ENCODE measurements at regions not wholly inside any gene's neighbourhood (a gene's known extent, or its start where the extent isn't known, plus 50 kb on each side); places are given as distances from the start of the nearest gene placed in this dataset.
A peak's percentile ranks its signal among the peaks of the same experiment; 100 is the strongest.

DNA sequence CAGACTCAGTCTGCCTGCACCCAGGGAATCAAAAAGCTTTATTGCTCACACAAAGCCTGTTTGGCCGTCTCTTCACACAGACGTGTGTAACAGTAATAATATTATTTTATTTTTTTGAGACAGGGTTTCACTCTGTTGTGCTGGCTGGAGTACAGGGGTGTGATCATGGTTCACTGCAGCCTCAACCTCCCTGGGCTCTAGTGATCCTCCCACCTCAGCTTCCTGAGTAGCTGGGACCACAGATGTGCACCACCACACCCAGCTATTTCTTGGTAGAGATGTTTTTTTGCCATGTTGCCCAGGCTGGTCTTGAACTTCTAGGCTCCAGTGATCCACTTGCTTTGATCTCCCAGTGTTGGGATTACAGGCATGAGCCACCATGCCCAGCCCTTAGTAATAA is 88.4 kb upstream of the DCD start:
- TF ChIP-seq, protein P1, sequence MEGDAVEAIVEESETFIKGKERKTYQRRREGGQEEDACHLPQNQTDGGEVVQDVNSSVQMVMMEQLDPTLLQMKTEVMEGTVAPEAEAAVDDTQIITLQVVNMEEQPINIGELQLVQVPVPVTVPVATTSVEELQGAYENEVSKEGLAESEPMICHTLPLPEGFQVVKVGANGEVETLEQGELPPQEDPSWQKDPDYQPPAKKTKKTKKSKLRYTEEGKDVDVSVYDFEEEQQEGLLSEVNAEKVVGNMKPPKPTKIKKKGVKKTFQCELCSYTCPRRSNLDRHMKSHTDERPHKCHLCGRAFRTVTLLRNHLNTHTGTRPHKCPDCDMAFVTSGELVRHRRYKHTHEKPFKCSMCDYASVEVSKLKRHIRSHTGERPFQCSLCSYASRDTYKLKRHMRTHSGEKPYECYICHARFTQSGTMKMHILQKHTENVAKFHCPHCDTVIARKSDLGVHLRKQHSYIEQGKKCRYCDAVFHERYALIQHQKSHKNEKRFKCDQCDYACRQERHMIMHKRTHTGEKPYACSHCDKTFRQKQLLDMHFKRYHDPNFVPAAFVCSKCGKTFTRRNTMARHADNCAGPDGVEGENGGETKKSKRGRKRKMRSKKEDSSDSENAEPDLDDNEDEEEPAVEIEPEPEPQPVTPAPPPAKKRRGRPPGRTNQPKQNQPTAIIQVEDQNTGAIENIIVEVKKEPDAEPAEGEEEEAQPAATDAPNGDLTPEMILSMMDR (conservative IDR thresholded peaks at IDR 0.05; ENCODE audit: low read depth, low read length) = no peak
- no peak for DNase-seq (ENCODE audit: low read depth)
- H3K4me3 ChIP-seq (ENCODE audit: low read depth, low read length) = no peak overlapping the region

DNA sequence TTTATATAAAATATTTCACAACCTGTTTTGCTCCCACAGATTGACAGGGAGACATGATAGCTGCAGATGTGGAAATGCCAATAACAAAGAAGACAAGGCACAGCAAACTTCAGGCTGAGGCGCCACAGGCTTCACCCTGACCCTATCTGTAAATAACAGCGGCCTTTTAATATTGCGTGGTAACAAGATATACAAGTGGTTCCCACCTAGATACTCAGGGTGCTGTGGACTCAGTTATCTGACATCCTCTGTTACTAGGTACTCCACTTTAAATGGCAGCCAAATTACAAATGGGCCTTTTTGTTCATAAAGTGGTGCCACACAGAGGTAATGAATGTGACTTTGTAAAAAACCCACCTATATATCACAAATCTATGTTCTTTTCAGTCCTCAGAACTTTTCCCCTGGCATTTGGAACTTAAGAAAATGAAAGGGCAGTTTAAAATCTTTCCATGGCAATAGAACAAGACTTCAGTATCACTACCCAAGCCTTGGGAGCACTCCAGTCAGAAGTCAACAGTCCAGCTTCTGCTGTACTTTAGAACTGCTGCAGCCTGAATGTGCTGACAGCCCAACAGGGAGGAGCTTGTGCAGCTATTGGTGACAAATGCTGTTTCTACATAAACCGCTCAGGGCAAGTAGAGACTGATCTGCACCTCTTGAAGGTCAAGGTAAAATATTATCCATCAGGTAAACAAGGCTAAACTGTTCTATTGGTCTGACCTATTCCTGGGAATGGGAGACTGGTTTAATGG is 86.2 kb upstream of the DCD start:
- DNase-seq (ENCODE audit: low read depth) = no peak
- TF ChIP-seq, protein P1 (conservative IDR thresholded peaks at IDR 0.05; ENCODE audit: low read depth, low read length) = no peak
- H3K4me3 ChIP-seq (ENCODE audit: low read depth, low read length) = no peak overlapping the region

DNA sequence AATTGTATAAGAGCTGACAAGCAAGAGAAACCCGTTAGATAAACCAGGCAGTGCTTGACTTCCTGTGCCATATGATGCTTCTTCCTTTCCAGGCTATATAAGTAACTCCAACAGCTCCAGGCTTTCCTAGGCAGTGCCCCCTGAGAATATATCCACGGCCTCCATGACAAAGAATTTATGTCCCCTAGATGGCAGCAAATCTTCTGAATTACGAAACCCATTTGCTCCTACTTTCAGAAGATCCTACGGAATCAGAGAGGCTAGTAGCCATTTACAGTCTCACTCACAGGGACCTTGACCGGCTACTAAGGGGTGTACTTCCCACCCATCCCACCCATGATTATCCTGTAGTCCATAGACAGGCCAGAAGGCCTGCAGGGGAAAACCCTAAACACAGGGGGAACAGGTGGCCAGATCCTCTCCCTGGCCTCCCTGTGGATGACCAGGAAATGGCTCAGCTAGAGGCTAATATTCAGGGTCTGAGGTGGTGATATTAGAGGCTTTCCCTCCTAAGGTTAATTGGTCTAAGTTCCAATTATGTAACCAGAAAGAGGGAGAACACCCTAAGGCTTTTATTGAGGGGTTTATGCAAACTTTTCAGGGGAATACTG is 77.2 kb upstream of the DCD start:
- no peak for DNase-seq (ENCODE audit: low read depth)
- no peak overlapping the region for H3K4me3 ChIP-seq (ENCODE audit: low read depth, low read length)
- TF ChIP-seq, protein P1 (conservative IDR thresholded peaks at IDR 0.05; ENCODE audit: low read depth, low read length) = peak; percentile 55

DNA sequence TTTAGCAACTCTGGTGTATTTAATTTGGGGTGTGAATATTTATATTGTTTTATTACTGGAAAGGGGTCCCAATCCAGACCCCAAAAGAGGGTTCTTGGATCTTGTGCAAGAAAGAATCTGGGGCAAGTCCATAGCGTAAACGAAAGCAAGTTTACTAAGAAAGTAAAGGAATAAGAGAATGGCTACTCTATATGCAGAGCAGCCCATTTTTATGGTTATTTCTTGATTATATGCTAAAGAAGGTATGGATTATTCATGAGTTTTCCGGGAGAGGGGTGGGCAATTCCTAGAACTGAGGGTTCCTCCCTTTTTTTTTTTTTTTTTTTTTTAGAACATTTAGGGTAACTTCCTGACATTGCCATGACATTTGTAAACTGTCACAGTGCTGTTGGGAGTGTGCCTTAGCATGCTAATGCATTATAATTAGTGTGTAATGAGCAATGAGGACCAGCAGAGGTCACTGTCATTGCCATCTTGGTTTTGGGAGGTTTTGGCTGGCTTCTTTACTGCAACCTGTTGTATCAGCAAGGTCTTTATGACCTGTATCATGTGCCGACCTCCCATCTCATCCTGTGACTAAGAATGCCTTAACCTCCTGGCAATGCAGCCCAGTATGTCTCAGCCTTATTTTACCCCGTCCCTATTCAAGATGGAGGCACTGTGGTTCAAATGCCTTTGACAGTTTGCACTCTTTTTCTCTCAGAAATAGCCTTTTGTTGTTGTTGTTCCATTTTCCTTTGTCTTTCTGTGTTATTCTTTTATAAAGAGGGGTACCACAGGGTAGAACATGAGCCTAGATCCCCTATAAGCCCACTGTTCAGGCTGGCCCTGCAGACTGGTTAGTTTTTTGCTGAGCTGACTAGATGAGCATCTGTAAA is 75.5 kb upstream of the DCD start:
- no peak overlapping the region for H3K4me3 ChIP-seq (ENCODE audit: low read depth, low read length)
- TF ChIP-seq, protein P1 (conservative IDR thresholded peaks at IDR 0.05; ENCODE audit: low read depth, low read length) = peak; percentile 74
- DNase-seq (ENCODE audit: low read depth) = no peak

DNA sequence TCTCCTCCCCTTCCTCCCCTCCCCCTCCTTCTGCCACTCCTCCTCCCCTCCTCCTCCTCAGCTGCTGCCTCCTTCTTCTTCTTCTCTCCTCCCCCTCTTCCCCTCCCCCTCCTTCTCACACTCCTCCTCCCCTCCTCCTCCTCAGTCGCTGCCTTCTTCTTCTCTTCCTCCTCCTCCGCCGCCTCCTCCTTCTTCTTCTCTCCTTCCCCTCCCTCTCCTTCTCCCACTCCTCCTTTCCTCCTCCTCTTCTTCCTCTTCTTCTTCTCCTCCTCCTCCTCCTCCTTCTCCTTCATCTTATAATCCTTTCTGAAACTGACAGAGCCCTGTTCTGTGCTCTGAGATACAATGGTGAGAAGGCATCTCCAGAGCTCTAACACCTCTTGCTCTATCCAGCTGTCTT is 73.1 kb upstream of the DCD start:
- H3K4me3 ChIP-seq (ENCODE audit: low read depth, low read length) = no peak overlapping the region
- TF ChIP-seq, protein P1 (conservative IDR thresholded peaks at IDR 0.05; ENCODE audit: low read depth, low read length) = no peak
- DNase-seq (ENCODE audit: low read depth) = no peak

DNA sequence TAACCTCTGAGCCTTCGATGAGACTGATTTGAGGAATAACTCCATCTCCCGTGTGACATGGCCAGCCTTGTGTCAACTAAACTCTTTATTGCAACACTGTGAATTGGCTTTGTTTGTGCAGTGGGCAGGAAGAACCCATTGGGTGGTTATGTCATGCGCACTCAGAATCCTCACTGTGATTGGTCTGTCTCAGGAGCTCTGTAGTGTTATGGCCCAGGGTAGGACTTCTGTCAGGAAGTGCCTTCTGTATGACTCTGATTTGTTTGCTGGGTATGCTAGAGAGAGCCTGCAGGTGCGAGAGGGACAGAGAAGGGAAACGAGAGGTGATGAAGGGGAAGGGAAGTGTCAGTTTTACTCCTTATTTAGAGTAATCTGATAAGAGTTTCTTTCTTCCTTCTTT is 71.5 kb upstream of the DCD start:
- no peak overlapping the region for H3K4me3 ChIP-seq (ENCODE audit: low read depth, low read length)
- TF ChIP-seq, protein P1 (conservative IDR thresholded peaks at IDR 0.05; ENCODE audit: low read depth, low read length) = no peak
- no peak for DNase-seq (ENCODE audit: low read depth)

All from epithelial cell of proximal tubule (primary cell).